PC-3 (cell line): ENCODE measurements at regions not wholly inside any gene's neighbourhood (a gene's known extent, or its start where the extent isn't known, plus 50 kb on each side); places are given as distances from the start of the nearest gene placed in this dataset.

Experiments used
- ATAC-seq: fragments of 200-7000 bp; cut with Tn5 transposase; 2 replicates; pipeline ENCODE4 v1.9.1; 2020; ENCODE audit warnings: mild to moderate bottlenecking, moderate library complexity
- BruUV-seq: library from RNA; stranded (reverse); fragments of 400-500 nt; replicated peaks from 2 replicates; lab custom pipeline; 2021; lab: Mats Ljungman, UMichigan
- CTCF ChIA-PET: fragments of 300-600 bp; sonication (Branson Sonifier 250); formaldehyde crosslinking; loops from one replicate; lab custom pipeline; 2022; ENCODE audit warnings: antibody characterized with exemption; lab: Charles Lee
- POLR2A ChIA-PET: fragments of 300-600 bp; sonication (Branson Sonifier 250); formaldehyde crosslinking; loops from one replicate; lab custom pipeline; 2022; ENCODE audit warnings: antibody characterized with exemption; ENCODE audit not compliant: unreplicated experiment; lab: Charles Lee
- DNase-seq: peaks from one replicate; pipeline ENCODE4 v3.0.0-alpha.2; 2015
- H2AFZ ChIP-seq: fragments of 300-600 bp; sonication (generic); 2 replicates; pipeline ENCODE4 v1.6.0; 2016; ENCODE audit warnings: antibody characterized with exemption, low read length
- H3F3A ChIP-seq: fragments of 300-600 bp; sonication (generic); one replicate; pipeline ENCODE4 v1.6.0; 2017; ENCODE audit warnings: antibody characterized with exemption, low read length, control low read depth, mild to moderate bottlenecking; ENCODE audit not compliant: unreplicated experiment
- H3K27ac ChIP-seq: fragments of 300-600 bp; sonication (generic); 2 replicates; pipeline ENCODE4 v1.5.1; 2016; ENCODE audit warnings: mild to moderate bottlenecking, low read length
- H3K27me3 ChIP-seq: fragments of 300-600 bp; sonication (generic); 2 replicates; pipeline ENCODE4 v1.6.1; 2016; ENCODE audit warnings: low read length, mixed read lengths
- H3K36me3 ChIP-seq: fragments of 300-600 bp; sonication (generic); 2 replicates; pipeline ENCODE4 v1.6.1; 2016; ENCODE audit warnings: low read depth, mixed run types, low read length, mixed read lengths
- H3K4me1 ChIP-seq: fragments of 300-600 bp; sonication (generic); 2 replicates; pipeline ENCODE4 v1.5.1; 2016; ENCODE audit warnings: low read length; ENCODE audit not compliant: insufficient read depth
- H3K4me2 ChIP-seq: fragments of 300-600 bp; sonication (generic); 2 replicates; pipeline ENCODE4 v1.6.0; 2016; ENCODE audit warnings: low read length
- H3K4me3 ChIP-seq: fragments of 300-600 bp; sonication (generic); 2 replicates; pipeline ENCODE4 v1.5.1; 2016; ENCODE audit warnings: mild to moderate bottlenecking, low read length, mixed read lengths
- H3K79me2 ChIP-seq: fragments of 300-600 bp; sonication (generic); 2 replicates; pipeline ENCODE4 v1.6.1; 2017; ENCODE audit warnings: low read length, mixed read lengths
- H3K9ac ChIP-seq: fragments of 300-600 bp; sonication (generic); 2 replicates; pipeline ENCODE4 v1.6.0; 2016; ENCODE audit warnings: mild to moderate bottlenecking, low read length
- H3K9me2 ChIP-seq: fragments of 300-600 bp; sonication (generic); replicated peaks from 2 replicates; pipeline ENCODE4 v1.6.1; 2016; ENCODE audit warnings: mixed run types, low read length, mixed read lengths
- H3K9me3 ChIP-seq: fragments of 300-600 bp; sonication (generic); 2 replicates; pipeline ENCODE4 v1.6.1; 2016; ENCODE audit warnings: low read length, mixed read lengths
- H4K20me1 ChIP-seq: fragments of 300-600 bp; sonication (generic); 2 replicates; pipeline ENCODE4 v1.6.1; 2016; ENCODE audit warnings: low read length, mixed read lengths
- EZH2 ChIP-seq: fragments of 300-600 bp; sonication (generic); IDR thresholded peaks from one replicate; pipeline ENCODE4 v1.6.1; 2017; ENCODE audit warnings: antibody characterized with exemption, mild to moderate bottlenecking, low read length; ENCODE audit not compliant: unreplicated experiment
- EZH2phosphoT487 ChIP-seq: fragments of 300-600 bp; sonication (generic); IDR thresholded peaks from 2 replicates; pipeline ENCODE4 v1.6.1; 2018; ENCODE audit warnings: mild to moderate bottlenecking, antibody characterized with exemption, low read length, borderline replicate concordance
- intact Hi-C: fragments of 100-400 bp; cut with micrococcal nuclease; formaldehyde crosslinking; loops from 2 replicates; pipeline ENCODE4 v1.9.0; 2023
- TF ChIP-seq, protein P1 (sequence below): fragments of 300-600 bp; sonication (generic); conservative IDR thresholded peaks from 2 replicates; pipeline ENCODE4 v1.5.1; 2017; ENCODE audit warnings: antibody characterized with exemption, low read depth, mild to moderate bottlenecking, low read length

DNA sequence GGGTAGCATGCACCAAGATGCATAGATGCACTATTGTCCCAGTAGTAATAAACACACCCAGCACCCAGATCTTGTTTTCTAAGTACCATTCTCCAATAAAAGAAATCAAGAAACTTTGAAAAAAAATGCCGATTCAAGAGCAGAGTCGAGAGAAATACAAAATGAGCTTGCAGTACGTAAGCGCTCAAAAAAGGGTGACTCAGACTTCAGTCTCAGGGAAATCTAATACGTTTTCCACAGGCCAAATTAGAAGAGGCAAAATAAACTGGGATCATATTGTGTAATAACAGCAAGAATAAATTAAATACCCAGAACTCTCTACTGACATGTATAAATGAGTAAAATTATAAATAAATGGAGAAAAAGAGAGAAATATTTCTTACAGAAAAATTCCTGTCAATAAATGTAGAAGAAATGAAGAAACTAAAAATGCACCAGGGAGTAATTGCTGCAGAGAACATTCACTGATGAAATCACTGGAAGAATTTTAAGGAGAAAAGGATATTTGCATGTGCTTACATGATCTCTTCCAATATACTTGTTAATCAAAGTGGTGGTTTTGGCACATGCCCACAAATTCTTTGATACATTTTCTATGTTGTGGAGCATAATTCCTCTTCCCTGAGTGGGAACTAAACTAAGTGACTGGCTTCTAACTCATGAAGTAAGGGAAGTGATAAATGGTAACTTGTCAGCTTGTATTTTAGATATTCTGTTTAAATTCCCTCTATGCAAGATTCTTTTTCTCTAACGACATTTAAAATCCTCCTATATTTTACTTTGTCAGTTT, 567.6 kb upstream of the ADAMTS16 start:
- ChIA-PET CTCF (no interaction called here), POLR2A (no interaction called here)
- H3K27me3 ChIP-seq, result no peaks in the 10 kb centered on the region
- H3K79me2 ChIP-seq, result no peaks in the 10 kb centered on the region
- no peak overlapping the region for H2AFZ ChIP-seq
- TF ChIP-seq EZH2phosphoT487 (no peak), EZH2 (no peak)
- TF ChIP-seq, protein P1, sequence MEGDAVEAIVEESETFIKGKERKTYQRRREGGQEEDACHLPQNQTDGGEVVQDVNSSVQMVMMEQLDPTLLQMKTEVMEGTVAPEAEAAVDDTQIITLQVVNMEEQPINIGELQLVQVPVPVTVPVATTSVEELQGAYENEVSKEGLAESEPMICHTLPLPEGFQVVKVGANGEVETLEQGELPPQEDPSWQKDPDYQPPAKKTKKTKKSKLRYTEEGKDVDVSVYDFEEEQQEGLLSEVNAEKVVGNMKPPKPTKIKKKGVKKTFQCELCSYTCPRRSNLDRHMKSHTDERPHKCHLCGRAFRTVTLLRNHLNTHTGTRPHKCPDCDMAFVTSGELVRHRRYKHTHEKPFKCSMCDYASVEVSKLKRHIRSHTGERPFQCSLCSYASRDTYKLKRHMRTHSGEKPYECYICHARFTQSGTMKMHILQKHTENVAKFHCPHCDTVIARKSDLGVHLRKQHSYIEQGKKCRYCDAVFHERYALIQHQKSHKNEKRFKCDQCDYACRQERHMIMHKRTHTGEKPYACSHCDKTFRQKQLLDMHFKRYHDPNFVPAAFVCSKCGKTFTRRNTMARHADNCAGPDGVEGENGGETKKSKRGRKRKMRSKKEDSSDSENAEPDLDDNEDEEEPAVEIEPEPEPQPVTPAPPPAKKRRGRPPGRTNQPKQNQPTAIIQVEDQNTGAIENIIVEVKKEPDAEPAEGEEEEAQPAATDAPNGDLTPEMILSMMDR, result no peak
- ATAC-seq (no peak), DNase-seq (no peak)
- no peak overlapping the region for H3K4me2 ChIP-seq
- no peaks in the 10 kb centered on the region for H3K36me3 ChIP-seq
- no peaks in the 10 kb centered on the region for H4K20me1 ChIP-seq
- H3K9me3 ChIP-seq, result peaks cover 9% of the 10 kb centered on the region; the same call in 1 of the 2 replicates
- no peaks in the 10 kb centered on the region for H3K4me1 ChIP-seq
- H3K9me2 ChIP-seq, result no peaks in the 10 kb centered on the region
- intact Hi-C loops, result no loop called here
- no peak overlapping the region for H3K27ac ChIP-seq
- H3K4me3 ChIP-seq, result no peak overlapping the region
- no TSS peak for BruUV-seq
- no peaks in the 10 kb centered on the region for H3F3A ChIP-seq
- H3K9ac ChIP-seq, result no peak overlapping the region

DNA sequence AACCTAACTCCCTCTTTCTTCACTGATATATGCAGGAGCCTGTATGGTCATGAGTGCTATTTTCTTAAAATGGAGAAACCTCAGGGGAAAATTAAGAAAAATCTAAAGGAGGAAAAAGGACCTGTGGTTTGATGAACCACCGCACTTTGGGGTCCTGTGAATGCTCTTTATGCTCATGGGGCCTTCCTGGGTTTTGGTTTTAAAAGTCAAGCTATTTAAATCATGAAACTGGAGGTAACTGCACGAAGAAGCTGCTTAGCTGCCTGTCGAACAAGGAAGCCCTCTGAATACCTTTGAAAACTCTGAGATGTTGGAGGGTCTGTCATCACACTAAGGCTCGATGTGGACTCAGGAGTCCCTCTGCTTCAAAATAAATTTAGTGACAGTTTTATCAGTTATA, 564.5 kb upstream of the ADAMTS16 start:
- no TSS peak for BruUV-seq
- Histone ChIP-seq H3K27me3 (no peaks in the 10 kb centered on the region), H3K4me2 (no peak overlapping the region), H3K27ac (no peak overlapping the region), H4K20me1 (no peaks in the 10 kb centered on the region), H3F3A (no peaks in the 10 kb centered on the region), H3K36me3 (no peaks in the 10 kb centered on the region), H3K4me3 (no peak overlapping the region), H3K9ac (no peak overlapping the region), H2AFZ (no peak overlapping the region), H3K9me3 (peaks cover 12% of the 10 kb centered on the region; the same call in 1 of the 2 replicates), H3K9me2 (no peaks in the 10 kb centered on the region), H3K4me1 (no peaks in the 10 kb centered on the region), H3K79me2 (no peaks in the 10 kb centered on the region)
- DNase-seq (no peak), ATAC-seq (no peak)
- ChIA-PET CTCF (no interaction called here), POLR2A (no interaction called here)
- intact Hi-C loops, result no loop called here
- no peak for TF ChIP-seq EZH2phosphoT487
- TF ChIP-seq, protein P1, result no peak

DNA sequence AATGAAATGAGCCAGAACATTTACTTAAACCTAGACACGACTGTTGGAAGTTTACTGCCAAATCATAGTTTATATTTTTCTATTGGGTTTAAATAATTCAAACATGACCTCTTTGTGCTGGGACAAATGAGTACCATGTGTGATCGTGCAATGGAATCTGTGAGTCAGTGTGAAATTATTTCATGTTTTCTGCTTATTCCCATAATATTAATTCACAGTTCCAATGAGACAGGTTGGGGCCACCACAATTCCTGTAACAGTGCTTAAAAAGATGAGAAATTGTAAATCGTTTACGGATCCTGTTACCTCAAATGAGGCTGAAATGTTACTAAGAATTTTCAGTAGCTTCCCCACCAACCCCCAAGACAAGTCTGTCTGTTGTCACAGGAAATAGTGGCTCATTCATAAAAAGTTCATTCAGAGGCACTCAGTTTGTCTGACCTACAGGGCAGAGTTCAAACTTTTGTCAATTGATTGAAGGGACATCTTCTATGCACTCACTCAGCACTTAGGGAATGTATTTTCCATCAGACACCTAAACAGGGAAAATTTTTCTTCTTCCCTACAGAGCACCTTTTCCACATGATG, 563.9 kb upstream of the ADAMTS16 start:
- no peak overlapping the region for H3K4me2 ChIP-seq
- H4K20me1 ChIP-seq, result no peaks in the 10 kb centered on the region
- H3F3A ChIP-seq, result no peaks in the 10 kb centered on the region
- H3K4me1 ChIP-seq, result no peaks in the 10 kb centered on the region
- ChIA-PET POLR2A (no interaction called here), CTCF (no interaction called here)
- no peaks in the 10 kb centered on the region for H3K36me3 ChIP-seq
- TF ChIP-seq EZH2, result no peak
- TF ChIP-seq EZH2phosphoT487, result no peak
- TF ChIP-seq, protein P1, result no peak
- H3K9me2 ChIP-seq, result no peaks in the 10 kb centered on the region
- H3K27me3 ChIP-seq, result no peaks in the 10 kb centered on the region
- intact Hi-C loops, result no loop called here
- H3K79me2 ChIP-seq, result no peaks in the 10 kb centered on the region
- BruUV-seq, result no TSS peak
- peaks cover 12% of the 10 kb centered on the region; the same call in 1 of the 2 replicates for H3K9me3 ChIP-seq
- DNase-seq (no peak), ATAC-seq (no peak)
- no peak overlapping the region for H3K9ac ChIP-seq
- H2AFZ ChIP-seq, result no peak overlapping the region
- H3K27ac ChIP-seq, result no peak overlapping the region
- H3K4me3 ChIP-seq, result no peak overlapping the region
